ENCODE measurements at regions not wholly inside any gene's neighbourhood (a gene's known extent, or its start where the extent isn't known, plus 50 kb on each side); places are given as distances from the start of the nearest gene placed in this dataset.

GRCh38 chr2:12421046-12421445 is 295.7 kb upstream of the TRIB2 start:
- DNase-seq (ENCODE audit: low read depth), result no peak
- TF ChIP-seq MYC (IDR thresholded peaks at IDR 0.05; ENCODE audit: low read depth, low read length), result no peak
- no peak overlapping the region for H3K4me3 ChIP-seq (ENCODE audit: low read depth, low read length)

GRCh38 chr2:12424219-12424618 is 292.5 kb upstream of the TRIB2 start:
- TF ChIP-seq CTCF (IDR thresholded peaks at IDR 0.05; ENCODE audit: low read depth, low read length) (no peak), MAX (IDR thresholded peaks at IDR 0.05; ENCODE audit: low read depth, low read length) (no peak), MYC (IDR thresholded peaks at IDR 0.05; ENCODE audit: low read depth, low read length) (no peak), POLR2A (IDR thresholded peaks at IDR 0.05; ENCODE audit: extremely low read depth, insufficient read length) (no peak)
- DNase-seq (ENCODE audit: low read depth), result no peak

GRCh38 chr2:12424809-12425208 is 291.9 kb upstream of the TRIB2 start:
- H3K4me3 ChIP-seq (ENCODE audit: low read depth, low read length), result no peak overlapping the region
- TF ChIP-seq MYC (IDR thresholded peaks at IDR 0.05; ENCODE audit: low read depth, low read length), result no peak
- TF ChIP-seq CTCF (IDR thresholded peaks at IDR 0.05; ENCODE audit: low read depth, low read length), result no peak
- TF ChIP-seq MAX (IDR thresholded peaks at IDR 0.05; ENCODE audit: low read depth, low read length), result no peak
- no peak for TF ChIP-seq POLR2A (IDR thresholded peaks at IDR 0.05; ENCODE audit: extremely low read depth, insufficient read length)

More at GRCh38 chr2:12424219-12424618, 292.5 kb upstream of the TRIB2 start:
- H3K4me3 ChIP-seq (ENCODE audit: low read depth, low read length), result no peak overlapping the region

GRCh38 chr2:12428324-12428723 is 288.4 kb upstream of the TRIB2 start:
- TF ChIP-seq POLR2A (IDR thresholded peaks at IDR 0.05; ENCODE audit: extremely low read depth, insufficient read length) (no peak), CTCF (IDR thresholded peaks at IDR 0.05; ENCODE audit: low read depth, low read length) (no peak), MAX (IDR thresholded peaks at IDR 0.05; ENCODE audit: low read depth, low read length) (no peak), MYC (IDR thresholded peaks at IDR 0.05; ENCODE audit: low read depth, low read length) (no peak)
- DNase-seq (ENCODE audit: low read depth), result no peak
- no peak overlapping the region for H3K4me3 ChIP-seq (ENCODE audit: low read depth, low read length)

More at GRCh38 chr2:12424809-12425208, 291.9 kb upstream of the TRIB2 start:
- DNase-seq (ENCODE audit: low read depth), result no peak

- TF ChIP-seq MAX (IDR thresholded peaks at IDR 0.05; ENCODE audit: low read depth, low read length) (no peak), CTCF (IDR thresholded peaks at IDR 0.05; ENCODE audit: low read depth, low read length) (no peak), POLR2A (IDR thresholded peaks at IDR 0.05; ENCODE audit: extremely low read depth, insufficient read length) (no peak)
- DNase-seq (ENCODE audit: low read depth), result no peak
- no peak overlapping the region for H3K4me3 ChIP-seq (ENCODE audit: low read depth, low read length)
Measured at GRCh38 chr2:12428786-12429185, 287.9 kb upstream of the TRIB2 start.

GRCh38 chr2:12429779-12430406 is 286.8 kb upstream of the TRIB2 start:
- no peak for TF ChIP-seq MAX (IDR thresholded peaks at IDR 0.05; ENCODE audit: low read depth, low read length)
- no peak for TF ChIP-seq CTCF (IDR thresholded peaks at IDR 0.05; ENCODE audit: low read depth, low read length)
- TF ChIP-seq POLR2A (IDR thresholded peaks at IDR 0.05; ENCODE audit: extremely low read depth, insufficient read length), result no peak
- TF ChIP-seq MYC (IDR thresholded peaks at IDR 0.05; ENCODE audit: low read depth, low read length), result no peak
- H3K4me3 ChIP-seq (ENCODE audit: low read depth, low read length), result no peak overlapping the region
- no peak for DNase-seq (ENCODE audit: low read depth)
